Endothelial cell of umbilical vein (primary cell): ENCODE measurements at regions not wholly inside any gene's neighbourhood (a gene's known extent, or its start where the extent isn't known, plus 50 kb on each side); places are given as distances from the start of the nearest gene placed in this dataset.

Experiments
- BruUV-seq: library from RNA; stranded (reverse); fragments of 400-500 nt; replicated peaks from 2 replicates; lab custom pipeline; 2021; lab: Mats Ljungman, UMichigan
- CTCF ChIA-PET: fragments of 300-600, 350-600 bp; sonication (Branson Sonifier 250); formaldehyde crosslinking; loops from one replicate; lab custom pipeline; 2021; ENCODE audit warnings: antibody characterized with exemption, inconsistent platforms; lab: Charles Lee
- POLR2A ChIA-PET: fragments of 300-600, 350-600 bp; sonication (Branson Sonifier 250); formaldehyde crosslinking; loops from one replicate; lab custom pipeline; 2021; ENCODE audit warnings: antibody characterized with exemption, inconsistent platforms; lab: Charles Lee
- DNase-seq: peaks from one replicate; pipeline ENCODE4 v3.0.0-alpha.2; 2011; ENCODE audit warnings: low read depth, low spot score
- FAIRE-seq: peaks from 2 replicates; lab custom pipeline; 2011; peaks lifted over from hg19 to GRCh38; lab: Jason Lieb, UNC
- H2AFZ ChIP-seq: 2 replicates; pipeline ENCODE4 v1.6.0; 2012; ENCODE audit warnings: low read depth, low read length, control low read depth, inconsistent platforms
- H3K27ac ChIP-seq: 2 replicates; pipeline ENCODE4 v1.5.1; 2011; ENCODE audit warnings: low read depth, mild to moderate bottlenecking, control low read depth, low read length, moderate library complexity; ENCODE audit not compliant: insufficient read depth
- H3K27me3 ChIP-seq, 2 experiments: 2 replicates each; pipeline versions ENCODE4 v1.6.0 to v1.6.1; 2011; ENCODE audit warnings: low read length in 2 of 2, mixed read lengths in 1 of 2; ENCODE audit not compliant: control insufficient read depth in 2 of 2, insufficient read depth in 2 of 2
- H3K36me3 ChIP-seq, 2 experiments: 2 replicates in 1 of 2; 3 replicates in 1 of 2; pipeline ENCODE4 v1.5.1; 2011; ENCODE audit warnings: low read length in 2 of 2, mild to moderate bottlenecking in 1 of 2, moderate library complexity in 1 of 2; ENCODE audit not compliant: control insufficient read depth in 2 of 2, insufficient read depth in 2 of 2; ENCODE audit errors: extremely low read depth in 1 of 2
- H3K4me1 ChIP-seq: 3 replicates; pipeline ENCODE4 v1.5.1; 2011; ENCODE audit warnings: mild to moderate bottlenecking, low read length; ENCODE audit not compliant: control insufficient read depth, insufficient read depth; ENCODE audit errors: extremely low read depth
- H3K4me2 ChIP-seq: 2 replicates; pipeline ENCODE4 v1.6.1; 2011; ENCODE audit warnings: low read length, control low read depth, mixed read lengths; ENCODE audit not compliant: insufficient read depth
- H3K4me3 ChIP-seq, 3 experiments: fragments of 200-600 bp in 1 of 3; sonication (generic), shearing (Covaris generic) in 1 of 3; replicated peaks in 1 of 3; 2 replicates each; pipeline ENCODE4 v1.5.1; 2011 to 2016; ENCODE audit warnings: control low read depth in 3 of 3, low read length in 3 of 3, mild to moderate bottlenecking in 2 of 3, inconsistent platforms in 1 of 3, low read depth in 1 of 3, moderate library complexity in 1 of 3; ENCODE audit not compliant: insufficient read depth in 1 of 3
- H3K79me2 ChIP-seq: 2 replicates; pipeline ENCODE4 v1.6.0; 2012; ENCODE audit warnings: low read length, inconsistent platforms; ENCODE audit not compliant: control insufficient read depth, insufficient read depth
- H3K9ac ChIP-seq: replicated peaks from 2 replicates; pipeline ENCODE3; 2011; ENCODE audit warnings: low read length, control low read depth; ENCODE audit not compliant: insufficient read depth; ENCODE audit errors: extremely low read depth
- H3K9me1 ChIP-seq: replicated peaks from 3 replicates; pipeline ENCODE4 v1.6.0; 2011; ENCODE audit warnings: mild to moderate bottlenecking, low read length; ENCODE audit not compliant: control insufficient read depth, insufficient read depth; ENCODE audit errors: extremely low read depth
- H3K9me3 ChIP-seq: replicated peaks from 2 replicates; pipeline ENCODE4 v1.5.1; 2012; ENCODE audit warnings: low read length, inconsistent platforms; ENCODE audit not compliant: control insufficient read depth, insufficient read depth
- H4K20me1 ChIP-seq: replicated peaks from 2 replicates; pipeline ENCODE3; 2011; ENCODE audit warnings: mild to moderate bottlenecking, low read length; ENCODE audit not compliant: control insufficient read depth, insufficient read depth; ENCODE audit errors: extremely low read depth
- FOS ChIP-seq: IDR thresholded peaks from 2 replicates; pipeline ENCODE4 v1.6.1; 2011; ENCODE audit warnings: mild to moderate bottlenecking, low read length, moderate library complexity, borderline replicate concordance; ENCODE audit not compliant: insufficient read depth
- GATA2 ChIP-seq: IDR thresholded peaks from 2 replicates; pipeline ENCODE4 v1.7.0; 2011; ENCODE audit warnings: low read depth, mild to moderate bottlenecking, moderate library complexity, mixed read lengths, low read length; ENCODE audit not compliant: insufficient read length, insufficient read depth
- MYC ChIP-seq: IDR thresholded peaks from one replicate; pipeline ENCODE4 v1.6.1; 2011; ENCODE audit warnings: mild to moderate bottlenecking, low read depth, low read length
- dilution Hi-C: fragments of 300-500 bp; cut with MboI; formaldehyde crosslinking; loops from one replicate; pipeline ENCODE4 v1.15.0; 2019; ENCODE audit warnings: low sequenced_read_pairs; ENCODE audit not compliant: extremely low pct_ligation_motif_present
- intact Hi-C: fragments of 100-400 bp; cut with micrococcal nuclease; formaldehyde crosslinking; loops from one replicate; pipeline ENCODE4 v1.10.0; 2022
- TF ChIP-seq, protein P1 (sequence below), 2 donors: IDR thresholded peaks; 1 replicate in 1 of 2; 2 replicates in 1 of 2; pipeline ENCODE4 v1.5.1; 2011; ENCODE audit warnings: low read length in 2 of 2, mild to moderate bottlenecking in 2 of 2, moderate library complexity in 2 of 2, control low read depth in 1 of 2, inconsistent platforms in 1 of 2, low read depth in 1 of 2; ENCODE audit not compliant: insufficient read depth in 1 of 2; ENCODE audit errors: extremely low read depth in 1 of 2

DNA sequence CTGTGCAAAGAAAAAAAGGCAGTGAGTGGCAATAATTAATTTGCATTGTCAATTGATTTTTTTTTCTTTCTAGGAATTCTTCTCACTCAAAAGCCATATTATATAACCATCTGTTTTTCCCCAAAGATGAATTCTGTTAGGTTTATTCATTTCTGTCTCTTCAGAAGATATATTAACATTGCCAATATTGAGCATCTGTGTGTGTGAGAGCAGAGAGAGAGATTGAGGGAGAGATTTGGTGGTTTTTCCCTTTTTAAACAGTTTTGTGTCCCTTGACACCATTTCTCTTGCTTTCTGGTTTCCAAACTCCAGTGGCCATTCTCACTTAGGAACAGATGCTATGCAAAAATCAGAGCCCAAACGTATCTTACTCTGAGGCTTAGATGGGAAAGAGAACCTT is 112.5 kb downstream of the LACC1 start:
- dilution Hi-C loops (no loop called here), intact Hi-C loops (no loop called here)
- H3K36me3 ChIP-seq = no peaks in the 10 kb centered on the region
- no peak overlapping the region for H3K4me3 ChIP-seq
- no TSS peak for BruUV-seq
- POLR2A ChIA-PET = no interaction called here
- H3K4me1 ChIP-seq = no peaks in the 10 kb centered on the region
- no peaks in the 10 kb centered on the region for H4K20me1 ChIP-seq
- no peak for TF ChIP-seq FOS
- TF ChIP-seq MYC = no peak
- TF ChIP-seq, protein P1, sequence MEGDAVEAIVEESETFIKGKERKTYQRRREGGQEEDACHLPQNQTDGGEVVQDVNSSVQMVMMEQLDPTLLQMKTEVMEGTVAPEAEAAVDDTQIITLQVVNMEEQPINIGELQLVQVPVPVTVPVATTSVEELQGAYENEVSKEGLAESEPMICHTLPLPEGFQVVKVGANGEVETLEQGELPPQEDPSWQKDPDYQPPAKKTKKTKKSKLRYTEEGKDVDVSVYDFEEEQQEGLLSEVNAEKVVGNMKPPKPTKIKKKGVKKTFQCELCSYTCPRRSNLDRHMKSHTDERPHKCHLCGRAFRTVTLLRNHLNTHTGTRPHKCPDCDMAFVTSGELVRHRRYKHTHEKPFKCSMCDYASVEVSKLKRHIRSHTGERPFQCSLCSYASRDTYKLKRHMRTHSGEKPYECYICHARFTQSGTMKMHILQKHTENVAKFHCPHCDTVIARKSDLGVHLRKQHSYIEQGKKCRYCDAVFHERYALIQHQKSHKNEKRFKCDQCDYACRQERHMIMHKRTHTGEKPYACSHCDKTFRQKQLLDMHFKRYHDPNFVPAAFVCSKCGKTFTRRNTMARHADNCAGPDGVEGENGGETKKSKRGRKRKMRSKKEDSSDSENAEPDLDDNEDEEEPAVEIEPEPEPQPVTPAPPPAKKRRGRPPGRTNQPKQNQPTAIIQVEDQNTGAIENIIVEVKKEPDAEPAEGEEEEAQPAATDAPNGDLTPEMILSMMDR (IDR thresholded peaks at IDR 0.05; ENCODE audit: extremely low read depth in 1 of 2, insufficient read depth in 1 of 2, low read depth in 1 of 2, low read length in 2 of 2) = no peak
- no peak for TF ChIP-seq GATA2
- H3K9me1 ChIP-seq = no peaks in the 10 kb centered on the region
- H3K4me2 ChIP-seq = no peak overlapping the region
- H3K27me3 ChIP-seq = peaks cover 7 to 33% of the 10 kb centered on the region in 2 experiments
- H3K27ac ChIP-seq = no peak overlapping the region
- no peak overlapping the region for H2AFZ ChIP-seq
- CTCF ChIA-PET = no interaction called here
- H3K9me3 ChIP-seq = no peaks in the 10 kb centered on the region
- DNase-seq (no peak), FAIRE-seq (no peak)
- no peak overlapping the region for H3K9ac ChIP-seq
- no peaks in the 10 kb centered on the region for H3K79me2 ChIP-seq
